Activated T-cell treated with anti-CD3 and anti-CD28 coated beads for 48 hours (primary cell): ENCODE measurements at regions not wholly inside any gene's neighbourhood (a gene's known extent, or its start where the extent isn't known, plus 50 kb on each side); places are given as distances from the start of the nearest gene placed in this dataset.

Source experiments
- DNase-seq: peaks from one replicate; pipeline ENCODE4 v3.0.0-alpha.2; 2020; ENCODE audit warnings: low read depth

DNA sequence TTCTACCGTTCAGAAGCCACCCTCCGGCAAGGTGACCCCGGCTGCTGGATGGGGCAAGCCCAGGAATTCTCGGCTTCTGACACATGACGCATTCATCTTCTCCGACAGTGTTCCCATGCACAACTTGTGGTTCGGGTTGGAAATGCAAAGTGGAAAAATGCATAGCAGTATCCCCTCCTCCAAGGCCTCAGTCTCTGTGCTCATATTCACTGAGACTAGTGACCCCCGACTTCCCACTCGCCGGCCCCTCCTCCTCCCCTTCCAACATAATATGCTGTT is 70.0 kb upstream of the NTM start:
- no peak for DNase-seq

DNA sequence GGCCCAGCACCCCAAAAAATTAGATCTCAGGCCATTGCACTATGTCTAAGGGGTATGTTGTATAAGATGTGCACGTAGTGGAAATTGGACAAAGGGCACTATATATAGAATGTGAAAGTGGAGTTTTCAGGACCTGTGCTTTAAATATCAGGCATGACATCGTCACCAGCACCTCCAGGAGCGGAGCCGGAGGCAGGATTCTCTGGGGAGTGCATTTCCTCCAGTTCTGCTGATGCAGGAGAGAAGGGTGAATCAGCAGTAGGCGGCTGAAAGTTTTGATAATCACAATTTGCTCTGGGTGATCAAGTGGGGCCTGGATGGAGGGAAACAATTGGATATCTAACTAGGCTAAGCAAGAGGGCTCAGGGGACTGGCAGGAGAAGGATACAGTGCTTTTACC is 69.1 kb upstream of the NTM start:
- no peak for DNase-seq

DNA sequence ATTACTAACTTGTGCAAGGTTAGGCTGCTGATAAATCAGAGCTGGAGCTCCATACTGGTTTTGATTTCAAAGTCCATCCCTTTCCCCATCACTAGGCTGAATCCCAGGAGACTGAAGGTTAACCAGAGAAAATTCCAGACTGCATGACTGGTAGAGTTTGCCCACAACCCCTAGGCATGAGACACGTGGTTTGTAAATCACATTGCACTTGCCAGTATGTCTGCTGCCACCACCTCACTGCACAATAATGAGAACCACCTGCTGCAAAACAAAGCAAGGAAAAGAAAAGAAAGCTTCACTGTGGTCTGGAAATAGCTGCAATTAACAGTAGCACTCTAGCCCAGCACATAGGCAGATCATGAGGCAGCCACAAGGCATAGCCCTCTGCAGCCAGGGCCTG is 67.6 kb upstream of the NTM start:
- DNase-seq = no peak

DNA sequence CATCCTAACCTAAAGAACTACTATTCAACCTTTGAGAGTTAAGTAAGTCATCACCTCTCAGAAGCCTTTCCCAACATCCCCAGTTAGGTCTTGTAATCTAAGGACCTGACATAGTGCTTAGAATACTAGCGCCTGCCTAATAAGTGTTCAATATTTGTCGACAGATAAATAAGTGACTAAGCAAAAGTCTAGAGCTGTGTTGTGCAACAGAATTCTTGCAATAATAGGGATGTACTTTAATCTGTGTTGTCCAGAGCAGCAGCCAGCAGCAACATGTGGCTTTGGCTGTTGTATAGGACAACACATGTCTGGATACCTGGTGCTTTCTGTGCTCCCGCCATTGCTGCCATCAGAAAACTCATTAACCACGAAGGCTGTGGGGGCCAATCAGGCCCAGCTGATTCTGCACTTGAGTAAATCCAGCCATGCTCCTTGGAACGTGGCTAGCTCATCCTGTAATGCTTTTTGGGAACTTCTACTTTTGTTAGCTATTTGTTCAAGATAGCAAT is 66.8 kb upstream of the NTM start:
- no peak for DNase-seq

DNA sequence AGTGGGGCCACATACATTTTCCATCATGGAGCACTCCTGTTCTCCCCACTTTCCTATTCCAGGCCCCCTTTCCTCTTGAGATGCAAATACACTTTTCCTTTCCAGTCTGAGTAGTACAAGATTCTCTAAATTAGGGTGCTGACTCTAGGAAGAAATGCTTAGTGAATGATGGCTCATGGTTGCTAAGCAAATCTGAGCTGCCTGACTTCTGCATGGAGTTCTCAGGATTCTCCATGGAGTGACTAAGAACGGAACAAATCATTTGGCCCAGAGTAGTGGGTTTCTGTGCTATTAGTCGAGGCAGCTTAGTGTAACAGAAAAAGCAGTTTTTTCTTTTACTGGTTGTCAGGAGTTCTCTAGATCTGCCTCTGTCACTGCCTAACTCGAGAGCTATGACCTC is 65.4 kb upstream of the NTM start:
- DNase-seq = no peak

DNA sequence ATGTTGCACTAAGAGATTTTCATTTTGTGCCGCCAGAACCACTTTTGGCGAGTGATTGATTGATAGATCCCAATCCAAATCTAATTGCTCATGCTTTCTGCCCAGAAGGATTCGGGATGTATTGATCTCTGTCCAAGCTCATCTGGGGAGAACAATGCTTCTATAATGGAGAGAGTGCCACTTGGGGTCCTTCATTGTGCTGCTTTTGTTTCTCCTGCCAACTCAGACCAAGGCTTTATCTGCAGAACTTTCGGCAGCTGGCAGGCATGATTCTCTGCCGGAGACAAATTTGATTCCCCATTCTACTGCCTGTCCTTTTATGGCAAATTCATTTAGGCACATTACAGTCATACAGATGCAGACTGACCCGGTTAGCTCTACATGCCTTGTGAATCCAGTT is 62.9 kb upstream of the NTM start:
- no peak for DNase-seq

DNA sequence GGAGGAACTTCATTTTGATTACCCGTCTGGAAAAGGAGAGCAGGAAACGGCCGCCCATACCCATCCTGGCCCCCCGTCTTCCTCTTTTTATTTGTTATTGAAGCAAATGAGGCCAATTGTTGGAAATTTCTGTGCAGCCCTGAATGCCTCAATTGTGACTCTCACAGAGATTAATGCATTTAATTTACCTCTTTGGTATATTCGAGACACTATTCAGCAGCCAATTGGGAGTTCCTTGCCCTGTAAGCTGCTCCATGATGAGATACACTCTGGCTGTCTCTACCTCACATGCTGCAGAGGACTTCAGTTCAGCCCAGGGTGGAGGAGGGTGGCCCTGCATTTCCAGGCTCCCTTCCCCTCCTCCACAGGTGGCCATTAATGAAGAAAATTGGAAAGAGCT is 60.6 kb upstream of the NTM start:
- DNase-seq = no peak

DNA sequence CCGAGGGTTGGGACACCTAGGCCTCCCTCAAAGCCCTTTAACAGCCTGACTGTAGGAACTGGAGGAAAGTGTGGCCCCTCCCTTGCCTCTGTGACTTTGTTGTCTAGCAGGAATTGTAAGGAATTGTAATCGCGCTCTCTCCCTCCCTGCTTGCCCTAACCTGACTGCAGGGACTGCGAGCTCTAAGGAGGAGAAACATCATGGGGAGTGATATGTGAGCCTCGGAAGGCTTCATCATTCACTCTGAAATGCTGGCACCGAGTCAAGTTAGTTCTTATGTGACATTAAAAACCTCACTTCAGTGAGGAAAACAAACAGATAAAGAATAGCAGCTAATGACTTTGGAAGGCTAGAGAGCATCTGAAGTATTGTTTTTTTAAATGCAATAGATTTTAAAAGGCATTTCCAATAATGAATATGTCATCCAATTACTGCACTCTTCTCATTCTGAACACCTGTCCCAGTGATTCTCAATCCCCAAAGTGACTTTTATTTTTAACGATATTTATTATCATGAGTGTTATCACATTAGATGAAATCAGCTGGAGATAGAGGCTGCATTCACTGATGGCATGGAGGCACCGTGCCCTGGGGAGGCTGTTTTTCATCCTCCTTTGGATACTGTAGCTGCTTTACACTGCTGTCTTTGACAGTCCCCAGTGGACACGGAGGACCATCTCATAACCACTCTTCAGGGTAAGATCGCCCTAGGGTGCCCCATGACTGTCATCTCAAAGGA is 58.5 kb upstream of the NTM start:
- no peak for DNase-seq
